ENCODE measurements at regions not wholly inside any gene's neighbourhood (a gene's known extent, or its start where the extent isn't known, plus 50 kb on each side); places are given as distances from the start of the nearest gene placed in this dataset.

- no peaks in the 10 kb centered on the region for H3K27me3 ChIP-seq (ENCODE audit: insufficient read depth, low read length)
- no CpG with 5 or more reads among the region's 14 CpGs for WGBS (ENCODE audit: extremely low coverage, insufficient coverage, insufficient read length)
- H2BK120ac ChIP-seq (ENCODE audit: insufficient read depth, low read length, poor library complexity) = no peak overlapping the region
These were observed 194.3 kb upstream of the GRAMD2B start for GRCh38 chr5:126228934-126229333.

GRCh38 chr5:126233256-126233655 lies 190.0 kb upstream of the GRAMD2B start:
- Histone ChIP-seq H3K18ac (ENCODE audit: low read length) (no peak overlapping the region), H3K14ac (ENCODE audit: low read length) (no peak overlapping the region), H2BK5ac (ENCODE audit: low read depth, low read length, poor library complexity) (no peak overlapping the region), H3K36me3 (ENCODE audit: control insufficient read depth in 1 of 2, insufficient read depth in 2 of 2, low read length in 2 of 2) (no peaks in the 10 kb centered on the region), H4K8ac (ENCODE audit: low read depth, low read length) (no peak overlapping the region), H2BK120ac (ENCODE audit: insufficient read depth, low read length, poor library complexity) (no peak overlapping the region), H2AK5ac (ENCODE audit: low read length) (no peak overlapping the region), H3K27me3 (ENCODE audit: insufficient read depth, low read length) (no peaks in the 10 kb centered on the region), H3K79me1 (ENCODE audit: low read length) (no peaks in the 10 kb centered on the region), H3K27ac (ENCODE audit: low read depth, low read length) (no peak overlapping the region), H2AFZ (ENCODE audit: insufficient read depth, low read length, poor library complexity) (no peak overlapping the region), H3K9me3 (ENCODE audit: insufficient read depth, low read depth, low read length) (peaks cover 7% of the 10 kb centered on the region), H4K91ac (ENCODE audit: low read depth, low read length) (no peak overlapping the region), H3K4me3 (ENCODE audit: low read depth, low read length) (no peak overlapping the region), H3K4me1 (ENCODE audit: control insufficient read depth in 1 of 2, insufficient read depth in 2 of 2, low read length in 2 of 2) (no peaks in the 10 kb centered on the region), H4K12ac (ENCODE audit: low read depth, low read length) (no peak overlapping the region), H3K9ac (ENCODE audit: low read length) (no peak overlapping the region), H3K23ac (ENCODE audit: low read length) (no peak overlapping the region), H2BK12ac (ENCODE audit: low read length) (no peak overlapping the region), H3K79me2 (ENCODE audit: control insufficient read depth, insufficient read depth, low read length, poor library complexity) (no peaks in the 10 kb centered on the region), H3K4ac (ENCODE audit: low read depth, low read length) (no peak overlapping the region), H3K4me2 (ENCODE audit: low read length) (no peak overlapping the region)
- no peak for DNase-seq
- WGBS (ENCODE audit: extremely low coverage, insufficient coverage, insufficient read length) = no CpG with 5 or more reads among the region's 5 CpGs

More at GRCh38 chr5:126228934-126229333, 194.3 kb upstream of the GRAMD2B start:
- Histone ChIP-seq H3K23ac (ENCODE audit: low read length) (no peak overlapping the region), H3K4me1 (ENCODE audit: control insufficient read depth in 1 of 2, insufficient read depth in 2 of 2, low read length in 2 of 2) (no peaks in the 10 kb centered on the region), H4K91ac (ENCODE audit: low read depth, low read length) (no peak overlapping the region), H2AFZ (ENCODE audit: insufficient read depth, low read length, poor library complexity) (no peak overlapping the region), H3K9me3 (ENCODE audit: insufficient read depth, low read depth, low read length) (peaks cover 7% of the 10 kb centered on the region), H3K4ac (ENCODE audit: low read depth, low read length) (no peak overlapping the region), H2BK12ac (ENCODE audit: low read length) (no peak overlapping the region), H3K18ac (ENCODE audit: low read length) (no peak overlapping the region), H3K4me2 (ENCODE audit: low read length) (no peak overlapping the region), H4K8ac (ENCODE audit: low read depth, low read length) (no peak overlapping the region), H2BK5ac (ENCODE audit: low read depth, low read length, poor library complexity) (no peak overlapping the region), H3K27ac (ENCODE audit: low read depth, low read length) (no peak overlapping the region), H3K4me3 (ENCODE audit: low read depth, low read length) (peak overlapping the region; percentile 12), H3K79me2 (ENCODE audit: control insufficient read depth, insufficient read depth, low read length, poor library complexity) (no peaks in the 10 kb centered on the region), H3K79me1 (ENCODE audit: low read length) (no peaks in the 10 kb centered on the region), H3K9ac (ENCODE audit: low read length) (no peak overlapping the region), H2AK5ac (ENCODE audit: low read length) (no peak overlapping the region), H4K12ac (ENCODE audit: low read depth, low read length) (no peak overlapping the region), H3K36me3 (ENCODE audit: control insufficient read depth in 1 of 2, insufficient read depth in 2 of 2, low read length in 2 of 2) (no peaks in the 10 kb centered on the region), H3K14ac (ENCODE audit: low read length) (no peak overlapping the region)
- no peak for DNase-seq

- Histone ChIP-seq H2BK120ac (ENCODE audit: insufficient read depth, low read length, poor library complexity) (no peak overlapping the region), H4K8ac (ENCODE audit: low read depth, low read length) (no peak overlapping the region)
These were observed 188.5 kb upstream of the GRAMD2B start for GRCh38 chr5:126234563-126235195.

GRCh38 chr5:126235628-126236027 lies 187.6 kb upstream of the GRAMD2B start:
- H3K4me1 ChIP-seq (ENCODE audit: control insufficient read depth in 1 of 2, insufficient read depth in 2 of 2, low read length in 2 of 2) = no peaks in the 10 kb centered on the region
- no peak overlapping the region for H2BK12ac ChIP-seq (ENCODE audit: low read length)
- H3K14ac ChIP-seq (ENCODE audit: low read length) = no peak overlapping the region
- no peak overlapping the region for H4K8ac ChIP-seq (ENCODE audit: low read depth, low read length)
- H3K79me2 ChIP-seq (ENCODE audit: control insufficient read depth, insufficient read depth, low read length, poor library complexity) = no peaks in the 10 kb centered on the region
- H3K9me3 ChIP-seq (ENCODE audit: insufficient read depth, low read depth, low read length) = no peaks in the 10 kb centered on the region
- H3K79me1 ChIP-seq (ENCODE audit: low read length) = no peaks in the 10 kb centered on the region
- no peak overlapping the region for H3K4me3 ChIP-seq (ENCODE audit: low read depth, low read length)
- whole genome bisulfite sequencing (ENCODE audit: extremely low coverage, insufficient coverage, insufficient read length) = no CpG with 5 or more reads among the region's 7 CpGs
- no peak for DNase-seq
- H4K91ac ChIP-seq (ENCODE audit: low read depth, low read length) = peak overlapping the region; percentile 11
- H2AFZ ChIP-seq (ENCODE audit: insufficient read depth, low read length, poor library complexity) = no peak overlapping the region
- no peak overlapping the region for H3K18ac ChIP-seq (ENCODE audit: low read length)
- no peaks in the 10 kb centered on the region for H3K27me3 ChIP-seq (ENCODE audit: insufficient read depth, low read length)
- no peak overlapping the region for H3K9ac ChIP-seq (ENCODE audit: low read length)
- H3K23ac ChIP-seq (ENCODE audit: low read length) = no peak overlapping the region
- no peaks in the 10 kb centered on the region for H3K36me3 ChIP-seq (ENCODE audit: control insufficient read depth in 1 of 2, insufficient read depth in 2 of 2, low read length in 2 of 2)
- H4K12ac ChIP-seq (ENCODE audit: low read depth, low read length) = no peak overlapping the region
- H2BK120ac ChIP-seq (ENCODE audit: insufficient read depth, low read length, poor library complexity) = no peak overlapping the region
- no peak overlapping the region for H2BK5ac ChIP-seq (ENCODE audit: low read depth, low read length, poor library complexity)
- H3K27ac ChIP-seq (ENCODE audit: low read depth, low read length) = no peak overlapping the region
- H3K4ac ChIP-seq (ENCODE audit: low read depth, low read length) = no peak overlapping the region
- no peak overlapping the region for H2AK5ac ChIP-seq (ENCODE audit: low read length)
- H3K4me2 ChIP-seq (ENCODE audit: low read length) = no peak overlapping the region

More at GRCh38 chr5:126234563-126235195, 188.5 kb upstream of the GRAMD2B start:
- Histone ChIP-seq H3K4me2 (ENCODE audit: low read length) (no peak overlapping the region), H3K4me3 (ENCODE audit: low read depth, low read length) (no peak overlapping the region), H3K27me3 (ENCODE audit: insufficient read depth, low read length) (no peaks in the 10 kb centered on the region), H3K4me1 (ENCODE audit: control insufficient read depth in 1 of 2, insufficient read depth in 2 of 2, low read length in 2 of 2) (no peaks in the 10 kb centered on the region), H3K23ac (ENCODE audit: low read length) (no peak overlapping the region), H3K9me3 (ENCODE audit: insufficient read depth, low read depth, low read length) (no peaks in the 10 kb centered on the region), H4K91ac (ENCODE audit: low read depth, low read length) (no peak overlapping the region), H3K4ac (ENCODE audit: low read depth, low read length) (no peak overlapping the region), H3K27ac (ENCODE audit: low read depth, low read length) (no peak overlapping the region), H3K36me3 (ENCODE audit: control insufficient read depth in 1 of 2, insufficient read depth in 2 of 2, low read length in 2 of 2) (no peaks in the 10 kb centered on the region), H3K79me1 (ENCODE audit: low read length) (no peaks in the 10 kb centered on the region), H4K12ac (ENCODE audit: low read depth, low read length) (no peak overlapping the region), H2AK5ac (ENCODE audit: low read length) (no peak overlapping the region), H3K14ac (ENCODE audit: low read length) (no peak overlapping the region), H3K18ac (ENCODE audit: low read length) (no peak overlapping the region), H3K79me2 (ENCODE audit: control insufficient read depth, insufficient read depth, low read length, poor library complexity) (no peaks in the 10 kb centered on the region), H2BK12ac (ENCODE audit: low read length) (no peak overlapping the region), H2AFZ (ENCODE audit: insufficient read depth, low read length, poor library complexity) (no peak overlapping the region), H3K9ac (ENCODE audit: low read length) (no peak overlapping the region), H2BK5ac (ENCODE audit: low read depth, low read length, poor library complexity) (no peak overlapping the region)
- WGBS (ENCODE audit: extremely low coverage, insufficient coverage, insufficient read length) = no CpG with 5 or more reads among the region's 7 CpGs
- peak in 1 of 2 donors; percentile 26 for DNase-seq
